H1 (cell line): ENCODE measurements at regions not wholly inside any gene's neighbourhood (a gene's known extent, or its start where the extent isn't known, plus 50 kb on each side); places are given as distances from the start of the nearest gene placed in this dataset.

ENCODE experiments used
- CTCF ChIA-PET: fragments of 300-600 bp; sonication (Branson Sonifier 250); formaldehyde crosslinking; loops from one replicate; lab custom pipeline; 2021; ENCODE audit not compliant: partially characterized antibody; lab: Charles Lee
- POLR2A ChIA-PET: fragments of 300-600 bp; sonication (Branson Sonifier 250); formaldehyde crosslinking; loops from one replicate; lab custom pipeline; 2021; ENCODE audit warnings: inconsistent platforms; ENCODE audit not compliant: partially characterized antibody; lab: Charles Lee
- DNase-seq, 2 experiments: peaks; one replicate each; pipeline versions ENCODE4 v3.0.0 to v3.0.0-alpha.2; 2010 to 2022; ENCODE audit warnings: low spot score in 2 of 2, low read depth in 1 of 2, mixed read lengths in 1 of 2
- FAIRE-seq: peaks from 2 replicates; lab custom pipeline; 2011; peaks lifted over from hg19 to GRCh38; lab: Jason Lieb, UNC
- H2AFZ ChIP-seq: 2 replicates; pipeline ENCODE4 v1.8.1; 2012; ENCODE audit warnings: low read length, inconsistent platforms
- H2AK5ac ChIP-seq: 2 replicates; pipeline ENCODE4 v1.6.1; 2013; ENCODE audit warnings: low read depth, low read length
- H2BK120ac ChIP-seq: replicated peaks from 2 replicates; pipeline ENCODE3; 2013; ENCODE audit warnings: low read depth, low read length, inconsistent platforms
- H2BK12ac ChIP-seq: 2 replicates; pipeline ENCODE4 v1.6.1; 2013; ENCODE audit warnings: low read depth, low read length
- H2BK15ac ChIP-seq: 2 replicates; pipeline ENCODE4 v1.6.1; 2013; ENCODE audit warnings: low read length
- H2BK20ac ChIP-seq: 2 replicates; pipeline ENCODE4 v1.6.1; 2013; ENCODE audit warnings: low read length
- H2BK5ac ChIP-seq: 2 replicates; pipeline ENCODE4 v1.6.1; 2013; ENCODE audit warnings: low read depth, low read length
- H3K14ac ChIP-seq: 2 replicates; pipeline ENCODE4 v1.6.1; 2013; ENCODE audit warnings: inconsistent platforms; ENCODE audit not compliant: insufficient read length
- H3K18ac ChIP-seq: 2 replicates; pipeline ENCODE4 v1.6.1; 2013; ENCODE audit warnings: low read length; ENCODE audit errors: extremely low read depth
- H3K23ac ChIP-seq: 2 replicates; pipeline ENCODE4 v1.6.1; 2013; ENCODE audit warnings: inconsistent platforms; ENCODE audit not compliant: insufficient read length
- H3K23me2 ChIP-seq: 2 replicates; pipeline ENCODE4 v1.6.1; 2013; ENCODE audit warnings: low read depth, low read length
- H3K27ac ChIP-seq: 2 replicates; pipeline ENCODE4 v1.6.1; 2011; ENCODE audit warnings: low read depth, low read length, inconsistent platforms
- H3K27me3 ChIP-seq, 4 experiments: replicated peaks in 1 of 4; 1 replicate in 1 of 4; 2 replicates in 3 of 4; pipeline versions ENCODE4 v1.6.1 to v1.8.1; 2011 to 2013; ENCODE audit warnings: low read length in 3 of 4, mild to moderate bottlenecking in 3 of 4, inconsistent platforms in 2 of 4, mixed read lengths in 2 of 4, moderate library complexity in 1 of 4; ENCODE audit not compliant: control insufficient read depth in 3 of 4, insufficient read depth in 3 of 4; ENCODE audit errors: extremely low read depth in 1 of 4
- H3K36me3 ChIP-seq, 4 experiments: 2 replicates each; pipeline versions ENCODE4 v1.6.1 to v1.8.1; 2011 to 2013; ENCODE audit warnings: mild to moderate bottlenecking in 4 of 4, low read length in 3 of 4, moderate library complexity in 2 of 4, control low read depth in 1 of 4, inconsistent platforms in 1 of 4; ENCODE audit not compliant: insufficient read depth in 4 of 4, control insufficient read depth in 2 of 4
- H3K4ac ChIP-seq: replicated peaks from 2 replicates; pipeline ENCODE3; 2013; ENCODE audit warnings: low read length, low read depth, mixed read lengths, inconsistent platforms; ENCODE audit not compliant: insufficient read length
- H3K4me1 ChIP-seq, 4 experiments: replicated peaks in 1 of 4; 1 replicate in 1 of 4; 2 replicates in 3 of 4; pipeline versions ENCODE4 v1.6.1 to v1.8.1; 2011 to 2013; ENCODE audit warnings: low read length in 3 of 4, inconsistent platforms in 2 of 4, mixed read lengths in 1 of 4; ENCODE audit not compliant: insufficient read depth in 4 of 4, control insufficient read depth in 3 of 4
- H3K4me2 ChIP-seq, 2 experiments: 2 replicates each; pipeline versions ENCODE4 v1.6.1 to v1.8.1; 2011 to 2013; ENCODE audit warnings: low read depth in 2 of 2, low read length in 2 of 2, control low read depth in 1 of 2, inconsistent platforms in 1 of 2, mild to moderate bottlenecking in 1 of 2; ENCODE audit not compliant: insufficient read depth in 1 of 2
- H3K4me3 ChIP-seq, 4 experiments: fragments of 200-600, 300-600 bp in 1 of 4; sonication (generic), shearing (Covaris generic), sonication (Bioruptor Twin) in 1 of 4; 2 replicates each; pipeline versions ENCODE4 v1.5.1 to v1.8.1; 2011 to 2016; ENCODE audit warnings: low read length in 4 of 4, low read depth in 3 of 4, control low read depth in 2 of 4, inconsistent platforms in 2 of 4, mild to moderate bottlenecking in 2 of 4, mixed read lengths in 1 of 4, moderate library complexity in 1 of 4; ENCODE audit not compliant: insufficient read depth in 2 of 4; ENCODE audit errors: extremely low read depth in 1 of 4
- H3K56ac ChIP-seq: replicated peaks from 2 replicates; pipeline ENCODE3; 2013; ENCODE audit warnings: low read depth, mild to moderate bottlenecking, mixed read lengths, low read length, inconsistent platforms; ENCODE audit not compliant: insufficient read length
- H3K79me1 ChIP-seq: 2 replicates; pipeline ENCODE4 v1.6.1; 2013; ENCODE audit warnings: low read depth, low read length, control low read depth
- H3K79me2 ChIP-seq, 2 experiments: 2 replicates each; pipeline versions ENCODE4 v1.6.1 to v1.8.1; 2012 to 2013; ENCODE audit warnings: low read length in 2 of 2, mild to moderate bottlenecking in 2 of 2, inconsistent platforms in 1 of 2; ENCODE audit not compliant: insufficient read depth in 2 of 2, control insufficient read depth in 1 of 2
- H3K9ac ChIP-seq, 4 experiments: replicated peaks in 1 of 4; 1 replicate in 1 of 4; 2 replicates in 3 of 4; pipeline versions ENCODE4 v1.6.1 to v1.8.1; 2011 to 2013; ENCODE audit warnings: low read depth in 3 of 4, low read length in 3 of 4, control low read depth in 2 of 4, mild to moderate bottlenecking in 2 of 4, moderate library complexity in 2 of 4, inconsistent platforms in 1 of 4; ENCODE audit errors: extremely low read depth in 1 of 4
- H3K9me3 ChIP-seq, 2 experiments: 2 replicates each; pipeline versions ENCODE4 v1.6.1 to v1.8.1; 2012 to 2013; ENCODE audit warnings: mild to moderate bottlenecking in 2 of 2, moderate library complexity in 2 of 2, control low read depth in 1 of 2, inconsistent platforms in 1 of 2, low read depth in 1 of 2, low read length in 1 of 2, mixed read lengths in 1 of 2; ENCODE audit not compliant: insufficient read depth in 2 of 2
- H4K20me1 ChIP-seq, 2 experiments: replicated peaks in 1 of 2; 2 replicates each; pipeline versions ENCODE3 to v1.8.1; 2011 to 2013; ENCODE audit warnings: inconsistent platforms in 2 of 2, low read length in 2 of 2, mild to moderate bottlenecking in 1 of 2; ENCODE audit not compliant: insufficient read depth in 2 of 2, control insufficient read depth in 1 of 2
- H4K5ac ChIP-seq: 2 replicates; pipeline ENCODE4 v1.6.1; 2013; ENCODE audit warnings: low read length, low read depth, mixed read lengths, inconsistent platforms; ENCODE audit not compliant: insufficient read length
- H4K8ac ChIP-seq: 2 replicates; pipeline ENCODE4 v1.8.0; 2013; ENCODE audit warnings: mild to moderate bottlenecking, moderate library complexity, low read length, inconsistent platforms; ENCODE audit not compliant: insufficient read depth; ENCODE audit errors: extremely low read depth
- H4K91ac ChIP-seq: replicated peaks from 2 replicates; pipeline ENCODE3; 2013; ENCODE audit warnings: low read length, mixed read lengths, inconsistent platforms; ENCODE audit not compliant: insufficient read length
- TEAD4 ChIP-seq: IDR thresholded peaks from 2 replicates; pipeline ENCODE4 v1.6.1; 2012; ENCODE audit warnings: low read depth, low read length, inconsistent platforms, mixed read lengths

- no peak overlapping the region for H3K4me3 ChIP-seq
- H2AK5ac ChIP-seq: no peak overlapping the region
- H2BK5ac ChIP-seq: no peak overlapping the region
- H3K56ac ChIP-seq: no peak overlapping the region
- H4K20me1 ChIP-seq: no peaks in the 10 kb centered on the region
- no peak overlapping the region for H4K91ac ChIP-seq
- H3K36me3 ChIP-seq: no peaks in the 10 kb centered on the region
- no peaks in the 10 kb centered on the region for H3K4me1 ChIP-seq
- H4K8ac ChIP-seq: no peak overlapping the region
- H2AFZ ChIP-seq: no peak overlapping the region
- H3K79me2 ChIP-seq: no peaks in the 10 kb centered on the region
- no peaks in the 10 kb centered on the region for H3K23me2 ChIP-seq
- H2BK15ac ChIP-seq: no peak overlapping the region
- POLR2A ChIA-PET: no interaction called here
- no peak overlapping the region for H2BK120ac ChIP-seq
- no peak overlapping the region for H3K4me2 ChIP-seq
- H2BK12ac ChIP-seq: no peak overlapping the region
- CTCF ChIA-PET: interaction anchor here (0.8 to 1.2 kb wide), 3 partner anchors 8 to 158 kb away, joined by 3 to 5 read pairs (median 4); no protein-coding TSS in a partner anchor
- H3K27me3 ChIP-seq: no peaks in the 10 kb centered on the region
- no peak overlapping the region for H3K9ac ChIP-seq
- TF ChIP-seq TEAD4: no peak
- no peaks in the 10 kb centered on the region for H3K79me1 ChIP-seq
- H3K23ac ChIP-seq: no peak overlapping the region
- H4K5ac ChIP-seq: no peak overlapping the region
- H3K14ac ChIP-seq: no peak overlapping the region
- no peaks in the 10 kb centered on the region for H3K9me3 ChIP-seq
- H3K4ac ChIP-seq: no peak overlapping the region
- no peak overlapping the region for H2BK20ac ChIP-seq
- DNase-seq (no peak), FAIRE-seq (no peak)
- no peak overlapping the region for H3K27ac ChIP-seq
- no peak overlapping the region for H3K18ac ChIP-seq
Measured at GRCh38 chr13:91025442-91025841, 322.0 kb upstream of the MIR17HG start.
